ENCODE measurements at regions not wholly inside any gene's neighbourhood (a gene's known extent, or its start where the extent isn't known, plus 50 kb on each side); places are given as distances from the start of the nearest gene placed in this dataset.

- TF ChIP-seq POLR2AphosphoS5 (IDR thresholded peaks at IDR 0.05; ENCODE audit: low read depth, low read length), result no peak
- TF ChIP-seq SIN3A (IDR thresholded peaks at IDR 0.05; ENCODE audit: borderline replicate concordance, insufficient read depth, low read length), result no peak
- TF ChIP-seq TAF1 (IDR thresholded peaks at IDR 0.05; ENCODE audit: borderline replicate concordance, insufficient read depth, low read length), result no peak
- TF ChIP-seq REST (IDR thresholded peaks at IDR 0.05; ENCODE audit: insufficient read depth in 1 of 2, low read depth in 2 of 2, low read length in 2 of 2), result no peak
Measured at GRCh38 chr1:198867182-198867581, 228.3 kb downstream of the PTPRC start.

Measured in PFSK-1 (cell line).